ENCODE measurements at regions not wholly inside any gene's neighbourhood (a gene's known extent, or its start where the extent isn't known, plus 50 kb on each side); places are given as distances from the start of the nearest gene placed in this dataset.

- no peak for FAIRE-seq
Measured at GRCh38 chr16:49121636-49122035, 160.0 kb downstream of the CBLN1 start.

- no peak for FAIRE-seq
Measured at GRCh38 chr16:49120631-49121030, 161.0 kb downstream of the CBLN1 start.

- FAIRE-seq = no peak
Measured at GRCh38 chr16:49116873-49117272, 164.8 kb downstream of the CBLN1 start.

- no peak for FAIRE-seq
Measured at GRCh38 chr16:49115956-49116355, 165.7 kb downstream of the CBLN1 start.

- FAIRE-seq = no peak
Measured at GRCh38 chr16:49112754-49113153, 168.9 kb downstream of the CBLN1 start.

GRCh38 chr16:49111351-49111750 is 170.3 kb downstream of the CBLN1 start:
- no peak for FAIRE-seq

GRCh38 chr16:49108611-49109010 is 173.0 kb downstream of the CBLN1 start:
- FAIRE-seq = no peak

- no peak for FAIRE-seq
Measured at GRCh38 chr16:49103298-49103697, 178.3 kb downstream of the CBLN1 start.

- no peak for FAIRE-seq
Measured at GRCh38 chr16:49101997-49102396, 179.6 kb downstream of the CBLN1 start.

GRCh38 chr16:49100366-49100765 is 181.3 kb downstream of the CBLN1 start:
- no peak for FAIRE-seq

GRCh38 chr16:49097964-49098363 is 183.7 kb downstream of the CBLN1 start:
- FAIRE-seq = no peak

GRCh38 chr16:49096176-49096945 is 185.3 kb downstream of the CBLN1 start:
- FAIRE-seq = no peak

- no peak for FAIRE-seq
Measured at GRCh38 chr16:49095539-49095938, 186.1 kb downstream of the CBLN1 start.

GRCh38 chr16:49094471-49094870 is 187.2 kb downstream of the CBLN1 start:
- no peak for FAIRE-seq

- FAIRE-seq = no peak
Measured at GRCh38 chr16:49093939-49094338, 187.7 kb downstream of the CBLN1 start.

- no peak for FAIRE-seq
Measured at GRCh38 chr16:49092704-49093103, 188.9 kb downstream of the CBLN1 start.

GRCh38 chr16:49089533-49089932 is 192.1 kb downstream of the CBLN1 start:
- FAIRE-seq = no peak

- FAIRE-seq = no peak
Measured at GRCh38 chr16:49089039-49089438, 192.6 kb downstream of the CBLN1 start.

- no peak for FAIRE-seq
Measured at GRCh38 chr16:49085686-49086085, 196.0 kb downstream of the CBLN1 start.

GRCh38 chr16:49084628-49085390 is 196.8 kb downstream of the CBLN1 start:
- FAIRE-seq = no peak

- FAIRE-seq = no peak
Measured at GRCh38 chr16:49081554-49081953, 200.1 kb downstream of the CBLN1 start.

GRCh38 chr16:49081086-49081485 is 200.6 kb downstream of the CBLN1 start:
- FAIRE-seq = no peak

- FAIRE-seq = no peak
Measured at GRCh38 chr16:49078571-49078970, 203.1 kb downstream of the CBLN1 start.

- FAIRE-seq = no peak
Measured at GRCh38 chr16:49078104-49078503, 203.5 kb downstream of the CBLN1 start.
